CD4-positive, CD25-positive, alpha-beta regulatory T cell (primary cell): ENCODE measurements at regions not wholly inside any gene's neighbourhood (a gene's known extent, or its start where the extent isn't known, plus 50 kb on each side); places are given as distances from the start of the nearest gene placed in this dataset.

Experiments used
- ATAC-seq, 2 donors: fragments of 150-1000 bp; cut with Tn5 transposase; one replicate each; pipeline ENCODE4 v1.10.0; 2021; ENCODE audit warnings: low read depth in 2 of 2, moderate number of reproducible peaks in 2 of 2, moderate library complexity in 1 of 2
- DNase-seq, 3 donors: peaks; one replicate each; pipeline versions ENCODE4 v3.0.0 to v3.0.0-alpha.2; 2012 to 2022; ENCODE audit warnings: mixed read lengths in 1 of 3
- H3K27ac ChIP-seq: one replicate; pipeline ENCODE4 v1.7.0; 2013; ENCODE audit warnings: mild to moderate bottlenecking, low read length; ENCODE audit not compliant: insufficient read depth, poor library complexity, severe bottlenecking
- H3K27me3 ChIP-seq: one replicate; pipeline ENCODE4 v1.7.0; 2013; ENCODE audit warnings: low read length; ENCODE audit not compliant: control insufficient read depth, insufficient read depth
- H3K36me3 ChIP-seq: one replicate; pipeline ENCODE4 v1.7.0; 2013; ENCODE audit warnings: mild to moderate bottlenecking, low read length, moderate library complexity; ENCODE audit not compliant: control insufficient read depth, insufficient read depth
- H3K4me1 ChIP-seq: 2 replicates; pipeline ENCODE4 v1.7.0; 2013; ENCODE audit warnings: mild to moderate bottlenecking, low read length; ENCODE audit not compliant: insufficient read depth, control insufficient read depth, poor library complexity, severe bottlenecking
- H3K4me3 ChIP-seq: one replicate; pipeline ENCODE4 v1.7.0; 2013; ENCODE audit warnings: low read depth, mild to moderate bottlenecking, low read length, moderate library complexity
- H3K9me3 ChIP-seq, 2 experiments: 1 replicate in 1 of 2; 2 replicates in 1 of 2; pipeline ENCODE4 v1.7.0; 2013; ENCODE audit warnings: low read length in 2 of 2, mild to moderate bottlenecking in 1 of 2, moderate library complexity in 1 of 2; ENCODE audit not compliant: control insufficient read depth in 2 of 2
- H3K27ac Mint-ChIP-seq, 3 donors: one replicate each; pipeline ENCODE4 v1.8.0; 2020 to 2022; ENCODE audit warnings: mild to moderate bottlenecking in 3 of 3, mixed read lengths in 3 of 3, moderate library complexity in 2 of 3
- H3K27me3 Mint-ChIP-seq: one replicate; pipeline ENCODE4 v1.8.0; 2022; ENCODE audit warnings: mild to moderate bottlenecking, mixed read lengths
- H3K36me3 Mint-ChIP-seq: one replicate; pipeline ENCODE4 v1.8.0; 2020; ENCODE audit warnings: mixed read lengths
- H3K4me1 Mint-ChIP-seq, 4 donors: one replicate each; pipeline ENCODE4 v1.8.0; 2020 to 2022; ENCODE audit warnings: mixed read lengths in 4 of 4, mild to moderate bottlenecking in 1 of 4
- H3K4me3 Mint-ChIP-seq, 4 donors: one replicate each; pipeline ENCODE4 v1.8.0; 2020 to 2022; ENCODE audit warnings: mild to moderate bottlenecking in 4 of 4, mixed read lengths in 4 of 4, moderate library complexity in 3 of 4
- H3K9me3 Mint-ChIP-seq, 7 donors: one replicate each; pipeline ENCODE4 v1.8.0; 2020 to 2022; ENCODE audit warnings: mixed read lengths in 7 of 7, mild to moderate bottlenecking in 3 of 7, moderate library complexity in 2 of 7

GRCh38 chr4:124762956-124763355 is 50.4 kb upstream of the ANKRD50 start:
- Mint-ChIP-seq H3K27ac (no peak overlapping the region), H3K4me3 (no peak overlapping the region), H3K36me3 (no peaks in the 10 kb centered on the region), H3K9me3 (peaks cover 0 to 9% (median 3%) of the 10 kb centered on the region in 7 donors), H3K27me3 (no peaks in the 10 kb centered on the region), H3K4me1 (no peaks in the 10 kb centered on the region)
- no peak overlapping the region for H3K27ac ChIP-seq
- H3K36me3 ChIP-seq: no peaks in the 10 kb centered on the region
- H3K4me1 ChIP-seq: no peaks in the 10 kb centered on the region
- DNase-seq (no peak), ATAC-seq (no peak)
- no peak overlapping the region for H3K4me3 ChIP-seq
- H3K27me3 ChIP-seq: no peaks in the 10 kb centered on the region
- H3K9me3 ChIP-seq: no peaks in the 10 kb centered on the region
